Hematopoietic multipotent progenitor cell treated with erythropoietin and hydrocortisone succinate and interleukin-3 and kit ligand, for 17 days (in vitro differentiated cells): ENCODE measurements at regions not wholly inside any gene's neighbourhood (a gene's known extent, or its start where the extent isn't known, plus 50 kb on each side); places are given as distances from the start of the nearest gene placed in this dataset.
A peak's percentile ranks its signal among the peaks of the same experiment; 100 is the strongest.

Experiments
- DNase-seq: peaks from one replicate; pipeline ENCODE4 v3.0.0-alpha.2; 2015; ENCODE audit warnings: low spot score

- no peak for DNase-seq
Observed at GRCh38 chr6:24987446-24988115, 51.8 kb upstream of the RIPOR2 start.

DNA sequence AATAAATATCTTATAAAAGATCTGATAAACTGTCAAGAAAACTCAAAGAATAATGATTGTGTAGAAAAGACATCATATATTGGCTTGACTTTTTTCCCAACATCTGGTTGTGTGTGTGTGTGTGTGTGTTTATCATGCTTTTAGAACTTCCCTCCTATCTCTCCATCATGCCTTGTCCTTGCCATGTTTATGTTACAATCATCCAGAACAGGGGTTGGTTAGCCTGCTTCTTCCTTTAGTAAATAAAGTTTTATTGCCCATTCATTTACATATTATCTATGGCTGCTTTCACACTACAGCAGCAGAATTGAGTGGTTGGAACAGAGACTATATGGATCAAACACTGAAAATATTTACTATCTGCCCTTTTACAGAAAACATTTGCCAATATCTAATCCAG is 52.8 kb upstream of the RIPOR2 start:
- no peak for DNase-seq

- no peak for DNase-seq
Observed at GRCh38 chr6:24990236-24990845, 54.6 kb upstream of the RIPOR2 start.

- no peak for DNase-seq
Observed at GRCh38 chr6:24990944-24991809, 55.4 kb upstream of the RIPOR2 start.

DNA sequence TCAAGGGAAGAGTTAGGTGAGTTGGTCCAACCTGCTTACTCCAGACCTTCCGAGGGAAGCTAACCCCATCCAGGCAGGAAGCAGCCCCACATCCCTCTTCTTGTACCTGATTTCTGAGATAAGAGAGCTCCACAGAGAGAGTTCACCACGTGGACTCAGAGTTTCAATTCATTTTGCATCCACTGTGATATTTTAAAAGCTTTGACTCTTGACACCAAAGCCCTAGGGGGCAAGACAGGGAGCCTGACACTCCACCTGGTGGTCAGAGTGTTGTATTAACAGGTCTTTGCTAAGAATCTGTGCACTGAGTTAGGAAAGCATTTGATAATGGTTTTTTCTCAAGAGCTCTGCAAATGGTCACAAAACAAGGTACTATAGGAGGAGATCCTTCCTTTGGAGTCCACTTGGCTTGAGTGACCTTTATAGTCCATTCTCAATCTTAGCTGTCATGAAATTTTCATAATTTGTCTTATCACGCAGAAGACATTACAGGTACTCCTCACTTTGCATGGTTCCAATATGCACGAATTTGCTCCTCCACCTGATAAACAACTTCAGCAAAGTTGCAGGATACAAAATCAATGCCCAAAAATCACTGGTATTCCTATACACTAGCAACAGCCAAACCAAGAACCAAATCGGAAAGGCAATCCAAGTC is 56.2 kb upstream of the RIPOR2 start:
- DNase-seq = peak; percentile 47

DNA sequence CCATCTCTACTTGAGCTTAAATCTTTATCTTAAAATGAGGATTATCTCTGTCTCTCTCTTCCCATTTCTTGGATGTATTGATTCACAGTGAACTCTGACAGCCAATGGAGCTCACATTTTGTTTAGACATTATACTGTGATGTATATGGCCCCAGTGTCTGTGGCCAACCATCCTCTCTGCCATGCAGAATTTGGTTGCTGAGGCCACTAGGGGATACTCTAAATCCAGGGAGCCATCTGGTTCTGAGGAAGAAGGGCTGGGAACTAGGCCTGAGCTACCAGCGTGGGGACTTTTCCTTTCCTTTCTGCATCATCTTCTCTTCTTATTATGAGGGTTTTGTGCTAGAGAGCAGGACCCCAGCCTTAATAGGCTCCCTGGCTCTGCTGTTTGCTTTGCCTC is 59.1 kb upstream of the RIPOR2 start:
- no peak for DNase-seq

DNA sequence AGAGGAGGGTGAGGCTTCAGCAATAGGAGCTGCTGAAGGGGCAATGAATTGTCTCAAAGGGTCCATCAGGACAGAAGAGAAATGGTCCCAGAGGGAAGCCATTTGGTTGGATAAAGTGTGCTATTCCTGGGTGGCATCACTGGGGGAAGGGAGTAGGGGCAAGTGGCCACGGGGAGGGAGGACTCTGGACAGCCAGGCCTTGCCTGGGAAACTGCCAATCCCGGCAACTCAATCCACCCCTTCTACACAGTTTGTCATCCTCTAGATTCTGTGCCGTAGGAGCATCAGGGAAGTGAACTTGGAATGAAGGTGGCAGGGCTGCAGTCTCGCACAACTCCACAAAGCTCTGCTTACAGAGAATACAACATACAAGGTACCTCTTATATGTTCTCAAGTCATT is 59.5 kb upstream of the RIPOR2 start:
- DNase-seq = no peak

- DNase-seq = no peak
Observed at GRCh38 chr6:24996269-24996836, 60.6 kb upstream of the RIPOR2 start.

DNA sequence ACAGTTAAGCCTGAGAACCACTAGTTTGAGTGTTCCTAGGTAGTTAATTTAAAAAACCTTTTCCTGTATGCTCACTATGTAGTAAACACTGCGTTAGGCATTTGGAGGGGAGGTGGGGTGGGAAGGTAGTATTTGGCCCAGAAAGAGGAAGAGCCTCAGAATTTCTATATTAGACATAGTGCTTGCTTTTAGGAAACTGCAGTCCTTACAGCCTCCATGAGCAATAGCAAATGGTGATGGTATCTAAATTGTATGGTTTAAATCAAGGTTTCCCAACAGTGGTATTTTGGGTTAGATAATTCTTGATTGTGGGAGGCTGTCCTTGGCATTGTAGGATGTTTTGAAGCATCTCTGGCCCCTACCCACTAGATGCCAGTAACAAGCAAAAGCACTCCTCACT is 61.5 kb upstream of the RIPOR2 start:
- DNase-seq = no peak

DNA sequence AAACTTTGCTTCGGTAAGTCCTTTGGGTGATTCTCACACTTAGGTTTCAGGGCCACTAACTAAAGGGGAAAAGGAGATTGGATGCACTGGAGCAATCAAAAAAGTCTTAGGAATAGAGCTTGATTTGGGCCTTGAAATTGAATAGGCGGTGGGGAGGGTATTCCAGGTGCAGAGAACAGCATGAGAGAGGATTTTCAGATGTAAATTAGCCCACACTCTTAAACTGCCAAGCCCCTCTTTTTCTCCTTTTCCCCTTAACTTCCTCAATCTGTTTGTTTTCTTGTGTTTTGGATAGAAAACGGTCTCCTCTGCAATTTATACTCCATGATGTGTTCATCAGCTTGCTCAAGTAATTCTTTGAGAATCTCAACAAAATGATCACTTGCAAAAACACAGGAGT is 62.1 kb upstream of the RIPOR2 start:
- no peak for DNase-seq

DNA sequence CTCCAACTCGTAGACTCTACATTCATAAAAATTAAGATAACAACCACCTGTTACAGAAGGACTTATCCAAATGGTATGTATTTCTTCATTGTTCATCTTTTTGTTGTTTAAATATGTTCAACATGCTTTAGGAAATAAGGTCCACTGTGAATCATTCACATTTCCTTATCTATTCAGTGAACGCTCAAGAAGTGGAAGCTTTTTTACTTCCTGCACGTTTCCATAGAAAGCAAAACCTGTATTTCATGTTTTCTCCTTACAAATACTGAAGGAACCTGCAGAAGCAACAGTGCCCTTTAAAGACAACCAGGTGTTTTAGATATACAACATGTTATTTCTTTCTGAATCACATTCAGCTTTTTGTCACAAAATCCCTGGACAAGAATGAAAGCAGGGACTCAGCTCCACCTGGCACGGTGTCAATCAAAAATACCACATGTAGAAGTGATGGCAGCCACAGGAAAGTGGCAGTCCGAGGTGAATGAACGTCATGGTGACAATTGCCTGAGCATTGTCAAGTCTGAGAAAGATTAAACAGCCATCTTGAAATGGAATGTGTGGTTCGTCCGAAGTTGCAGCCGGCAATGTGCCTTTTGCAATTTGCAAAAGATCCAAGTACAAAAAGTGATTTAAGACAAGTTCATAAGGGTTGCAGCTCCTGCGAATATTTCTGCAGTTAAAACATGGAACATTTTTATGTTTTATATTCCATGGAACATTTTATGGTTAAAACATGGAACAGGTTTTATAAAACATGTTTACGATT is 66.7 kb upstream of the RIPOR2 start:
- no peak for DNase-seq

- DNase-seq = no peak
Observed at GRCh38 chr6:25004357-25004756, 68.6 kb upstream of the RIPOR2 start.

- no peak for DNase-seq
Observed at GRCh38 chr6:25005010-25005409, 69.2 kb upstream of the RIPOR2 start.

DNA sequence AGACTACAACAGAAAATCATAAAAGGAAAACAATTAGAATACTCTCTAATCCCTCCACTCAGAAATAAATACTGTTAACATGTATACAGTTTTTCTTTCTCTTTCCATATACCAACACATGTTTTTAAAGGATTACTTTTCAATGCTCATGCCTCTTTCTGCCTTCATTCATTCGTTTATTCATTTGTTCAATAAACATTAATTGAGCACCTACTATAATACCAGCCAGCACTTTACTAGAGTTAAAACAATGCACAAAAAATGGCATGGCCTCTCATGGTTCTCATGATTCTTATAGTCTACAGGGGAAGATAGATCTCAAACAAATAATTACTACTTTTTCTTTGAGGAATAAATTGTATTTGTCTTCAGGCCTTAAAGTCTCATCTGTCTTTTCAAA is 70.3 kb upstream of the RIPOR2 start:
- DNase-seq = no peak

DNA sequence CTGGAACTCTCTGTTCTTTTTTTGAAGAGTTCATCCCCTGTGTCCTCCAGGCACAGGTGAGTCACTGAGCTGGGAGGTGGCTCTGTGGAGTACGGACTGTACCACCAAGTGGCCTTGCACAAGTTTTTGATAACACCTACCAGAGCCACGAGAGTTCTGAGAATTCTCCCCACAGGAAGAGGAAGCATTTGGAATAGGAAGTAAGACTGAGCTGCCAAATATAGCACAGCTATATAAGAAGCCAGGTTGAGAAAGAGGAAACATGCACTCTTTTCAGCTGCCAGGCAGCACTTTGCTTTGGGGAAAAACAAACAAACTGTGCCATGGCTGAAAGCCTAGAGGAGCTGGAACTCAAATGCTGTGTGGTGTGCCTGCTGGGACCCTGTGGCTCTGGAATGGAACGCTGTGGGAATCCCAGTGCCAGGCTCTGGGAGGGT is 70.8 kb upstream of the RIPOR2 start:
- DNase-seq = no peak

- no peak for DNase-seq
Observed at GRCh38 chr6:25007269-25007699, 71.5 kb upstream of the RIPOR2 start.

GRCh38 chr6:25008707-25009392 is 73.1 kb upstream of the RIPOR2 start:
- no peak for DNase-seq

GRCh38 chr6:25009393-25009710 is 73.6 kb upstream of the RIPOR2 start:
- no peak for DNase-seq

- no peak for DNase-seq
Observed at GRCh38 chr6:25010176-25010575, 74.4 kb upstream of the RIPOR2 start.

DNA sequence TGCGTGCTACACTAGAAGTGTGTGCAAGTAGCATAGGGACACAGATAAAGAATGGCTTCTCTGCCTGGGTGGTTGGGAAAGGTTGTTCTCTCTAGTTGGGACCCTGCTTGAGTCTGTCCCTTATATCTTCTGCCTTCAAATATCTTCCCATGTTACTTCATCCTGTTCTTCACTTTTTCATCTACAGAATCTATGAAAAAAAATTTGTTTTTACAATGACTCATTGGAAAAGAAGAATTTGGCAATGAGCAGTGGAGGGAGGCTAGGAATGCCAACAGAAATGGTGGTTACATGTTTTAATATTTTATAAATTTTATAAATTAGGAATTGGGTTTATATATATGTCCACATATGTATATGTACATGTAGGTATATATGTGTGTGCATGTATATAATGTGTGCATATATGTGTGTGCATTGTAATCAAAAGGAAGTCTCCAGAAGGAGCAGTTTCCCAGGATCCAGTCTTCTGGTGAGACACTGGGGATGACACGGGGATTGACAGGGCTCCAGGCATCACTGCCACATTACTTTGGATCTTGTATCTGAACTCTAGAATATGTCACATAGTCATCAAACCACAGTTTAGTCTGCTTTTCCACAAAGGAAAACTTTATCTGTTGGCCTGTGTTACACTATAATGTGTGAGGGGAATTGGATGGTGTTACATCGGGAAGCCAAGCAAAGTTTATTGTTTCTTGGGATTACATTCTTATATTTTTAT is 75.3 kb upstream of the RIPOR2 start:
- DNase-seq = no peak
